C4-2B (cell line): ENCODE measurements at regions not wholly inside any gene's neighbourhood (a gene's known extent, or its start where the extent isn't known, plus 50 kb on each side); places are given as distances from the start of the nearest gene placed in this dataset.

Experiments
- ZFX ChIP-seq: fragments of 450-650 bp; IDR thresholded peaks from 2 replicates; pipeline ENCODE4 v1.6.1; 2017
- TF ChIP-seq, protein P1 (sequence below): fragments of 450-650 bp; conservative IDR thresholded peaks from 2 replicates; pipeline ENCODE4 v1.5.1; 2017; ENCODE audit warnings: mild to moderate bottlenecking

- TF ChIP-seq, protein P1, sequence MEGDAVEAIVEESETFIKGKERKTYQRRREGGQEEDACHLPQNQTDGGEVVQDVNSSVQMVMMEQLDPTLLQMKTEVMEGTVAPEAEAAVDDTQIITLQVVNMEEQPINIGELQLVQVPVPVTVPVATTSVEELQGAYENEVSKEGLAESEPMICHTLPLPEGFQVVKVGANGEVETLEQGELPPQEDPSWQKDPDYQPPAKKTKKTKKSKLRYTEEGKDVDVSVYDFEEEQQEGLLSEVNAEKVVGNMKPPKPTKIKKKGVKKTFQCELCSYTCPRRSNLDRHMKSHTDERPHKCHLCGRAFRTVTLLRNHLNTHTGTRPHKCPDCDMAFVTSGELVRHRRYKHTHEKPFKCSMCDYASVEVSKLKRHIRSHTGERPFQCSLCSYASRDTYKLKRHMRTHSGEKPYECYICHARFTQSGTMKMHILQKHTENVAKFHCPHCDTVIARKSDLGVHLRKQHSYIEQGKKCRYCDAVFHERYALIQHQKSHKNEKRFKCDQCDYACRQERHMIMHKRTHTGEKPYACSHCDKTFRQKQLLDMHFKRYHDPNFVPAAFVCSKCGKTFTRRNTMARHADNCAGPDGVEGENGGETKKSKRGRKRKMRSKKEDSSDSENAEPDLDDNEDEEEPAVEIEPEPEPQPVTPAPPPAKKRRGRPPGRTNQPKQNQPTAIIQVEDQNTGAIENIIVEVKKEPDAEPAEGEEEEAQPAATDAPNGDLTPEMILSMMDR: no peak
- TF ChIP-seq ZFX: no peak
Measured at GRCh38 chr4:103370336-103370735, 172.2 kb upstream of the CENPE start.
